Small intestine (tissue), 7 donors: ENCODE measurements at regions not wholly inside any gene's neighbourhood (a gene's known extent, or its start where the extent isn't known, plus 50 kb on each side); places are given as distances from the start of the nearest gene placed in this dataset.

Experiments
- DNase-seq, 2 donors: peaks; one replicate each; pipeline versions ENCODE4 v3.0.0 to v3.0.0-alpha.2; 2013
- FAIRE-seq: peaks from 2 replicates; lab custom pipeline; 2012; peaks lifted over from hg19 to GRCh38; lab: Jason Lieb, UNC
- H3K27ac ChIP-seq, 3 donors: one replicate each; pipeline ENCODE4 v1.5.1; 2013; ENCODE audit warnings: low read length in 2 of 3, mild to moderate bottlenecking in 2 of 3, control low read depth in 1 of 3, inconsistent platforms in 1 of 3, low read depth in 1 of 3, moderate library complexity in 1 of 3
- H3K27me3 ChIP-seq, 3 donors: one replicate each; pipeline ENCODE4 v1.6.1; 2013; ENCODE audit warnings: low read length in 3 of 3, inconsistent platforms in 1 of 3; ENCODE audit not compliant: control insufficient read depth in 3 of 3, insufficient read depth in 3 of 3
- H3K36me3 ChIP-seq, 3 donors: one replicate each; pipeline ENCODE4 v1.6.1; 2013; ENCODE audit warnings: low read length in 3 of 3, inconsistent platforms in 1 of 3, low read depth in 1 of 3, mild to moderate bottlenecking in 1 of 3, moderate library complexity in 1 of 3; ENCODE audit not compliant: control insufficient read depth in 3 of 3, insufficient read depth in 2 of 3
- H3K4me1 ChIP-seq, 3 donors: one replicate each; pipeline ENCODE4 v1.6.1; 2013; ENCODE audit warnings: low read length in 2 of 3, inconsistent platforms in 1 of 3, low read depth in 1 of 3, mild to moderate bottlenecking in 1 of 3, moderate library complexity in 1 of 3; ENCODE audit not compliant: control insufficient read depth in 3 of 3, insufficient read depth in 2 of 3
- H3K4me3 ChIP-seq, 3 donors: one replicate each; pipeline ENCODE4 v1.5.1; 2013; ENCODE audit warnings: low read length in 3 of 3, control low read depth in 1 of 3, inconsistent platforms in 1 of 3, low read depth in 1 of 3, mild to moderate bottlenecking in 1 of 3, moderate library complexity in 1 of 3
- H3K9me3 ChIP-seq, 2 donors: one replicate each; pipeline ENCODE4 v1.6.1; 2013; ENCODE audit warnings: low read depth in 1 of 2, low read length in 1 of 2; ENCODE audit not compliant: control insufficient read depth in 2 of 2, insufficient read depth in 1 of 2
- WGBS, 3 donors: extraction: QIAGEN DNeasy Blood & Tissue Kit; methylation state at CpG; one replicate each; pipeline ENCODE4 v1.1.7; 2013; 5-methylcytosine and 5-hydroxymethylcytosine counted together
- donor health status: healthy with polysubstance abuse.
- donor health status: control.
- donor health status: control.
- donor health status: Bipolar disorder and iron deficiency.
- donor health status: healthy.

- FAIRE-seq (no peak), DNase-seq (no peak)
- H3K27me3 ChIP-seq, result no peaks in the 10 kb centered on the region
- H3K9me3 ChIP-seq, result no peaks in the 10 kb centered on the region
- H3K36me3 ChIP-seq, result no peaks in the 10 kb centered on the region
- H3K4me3 ChIP-seq, result no peak overlapping the region
- no peak overlapping the region for H3K27ac ChIP-seq
- no peaks in the 10 kb centered on the region for H3K4me1 ChIP-seq
Measured at GRCh38 chr3:118468801-118469200, 565.8 kb downstream of the IGSF11 start.

GRCh38 chr3:118472586-118472985 is 562.1 kb downstream of the IGSF11 start:
- Histone ChIP-seq H3K9me3 (no peaks in the 10 kb centered on the region), H3K27me3 (no peaks in the 10 kb centered on the region), H3K36me3 (no peaks in the 10 kb centered on the region), H3K4me3 (no peak overlapping the region), H3K4me1 (no peaks in the 10 kb centered on the region), H3K27ac (no peak overlapping the region)
- 52 to 55% (median 54%) methylated on average over 1 of the region's 1 CpG for WGBS, 3 donors
- no peak for FAIRE-seq
- DNase-seq, result no peak

GRCh38 chr3:118473343-118473742 is 561.3 kb downstream of the IGSF11 start:
- Histone ChIP-seq H3K27ac (no peak overlapping the region), H3K4me3 (no peak overlapping the region), H3K27me3 (no peaks in the 10 kb centered on the region), H3K4me1 (no peaks in the 10 kb centered on the region), H3K36me3 (no peaks in the 10 kb centered on the region), H3K9me3 (no peaks in the 10 kb centered on the region)
- DNase-seq (no peak), FAIRE-seq (no peak)

- H3K27ac ChIP-seq, result no peak overlapping the region
- H3K4me1 ChIP-seq, result no peaks in the 10 kb centered on the region
- WGBS, 3 donors, result 57 to 84% (median 69%) methylated on average over 2 of the region's 2 CpGs
- no peak for FAIRE-seq
- no peak for DNase-seq
- no peaks in the 10 kb centered on the region for H3K9me3 ChIP-seq
- H3K36me3 ChIP-seq, result no peaks in the 10 kb centered on the region
- H3K27me3 ChIP-seq, result no peaks in the 10 kb centered on the region
- no peak overlapping the region for H3K4me3 ChIP-seq
Measured at GRCh38 chr3:118476885-118477618, 557.6 kb downstream of the IGSF11 start.

- Histone ChIP-seq H3K36me3 (no peaks in the 10 kb centered on the region), H3K4me1 (no peaks in the 10 kb centered on the region), H3K27ac (no peak overlapping the region), H3K9me3 (no peaks in the 10 kb centered on the region), H3K27me3 (no peaks in the 10 kb centered on the region), H3K4me3 (no peak overlapping the region)
- DNase-seq (no peak), FAIRE-seq (no peak)
- WGBS, 3 donors, result 25 to 48% (median 30%) methylated on average over 2 of the region's 2 CpGs
Measured at GRCh38 chr3:118477768-118478167, 556.9 kb downstream of the IGSF11 start.

GRCh38 chr3:118478706-118479276 is 555.9 kb downstream of the IGSF11 start:
- FAIRE-seq, result no peak

GRCh38 chr3:118479376-118479775 is 555.3 kb downstream of the IGSF11 start:
- Histone ChIP-seq H3K4me3 (no peak overlapping the region), H3K36me3 (no peaks in the 10 kb centered on the region), H3K9me3 (no peaks in the 10 kb centered on the region), H3K4me1 (no peaks in the 10 kb centered on the region), H3K27ac (no peak overlapping the region), H3K27me3 (no peaks in the 10 kb centered on the region)
- FAIRE-seq (no peak), DNase-seq (no peak)
- WGBS, 3 donors, result 56 to 65% (median 62%) methylated on average over 1 of the region's 1 CpG

More at GRCh38 chr3:118478706-118479276, 555.9 kb downstream of the IGSF11 start:
- no peaks in the 10 kb centered on the region for H3K36me3 ChIP-seq
- no peak for DNase-seq
- WGBS, 3 donors, result 54 to 79% (median 58%) methylated on average over 8 of the region's 8 CpGs
- H3K4me1 ChIP-seq, result no peaks in the 10 kb centered on the region
- H3K27ac ChIP-seq, result no peak overlapping the region
- H3K9me3 ChIP-seq, result no peaks in the 10 kb centered on the region
- no peaks in the 10 kb centered on the region for H3K27me3 ChIP-seq
- no peak overlapping the region for H3K4me3 ChIP-seq

- Histone ChIP-seq H3K27ac (no peak overlapping the region), H3K9me3 (no peaks in the 10 kb centered on the region), H3K4me3 (no peak overlapping the region), H3K4me1 (no peaks in the 10 kb centered on the region), H3K36me3 (no peaks in the 10 kb centered on the region), H3K27me3 (no peaks in the 10 kb centered on the region)
- DNase-seq (no peak), FAIRE-seq (no peak)
- WGBS, 3 donors, result 55 to 63% (median 55%) methylated on average over 4 of the region's 4 CpGs
Measured at GRCh38 chr3:118480101-118480860, 554.4 kb downstream of the IGSF11 start.
